CD4-positive, alpha-beta T cell treated with Interleukin-15 for 4 hours (primary cell): ENCODE measurements at regions not wholly inside any gene's neighbourhood (a gene's known extent, or its start where the extent isn't known, plus 50 kb on each side); places are given as distances from the start of the nearest gene placed in this dataset.

Experiments
- DNase-seq: peaks from one replicate; pipeline ENCODE4 v3.0.0-alpha.2; 2020; ENCODE audit warnings: low spot score

- no peak for DNase-seq
Measured at GRCh38 chr4:181431006-181431405, 812.2 kb upstream of the TENM3 start.

DNA sequence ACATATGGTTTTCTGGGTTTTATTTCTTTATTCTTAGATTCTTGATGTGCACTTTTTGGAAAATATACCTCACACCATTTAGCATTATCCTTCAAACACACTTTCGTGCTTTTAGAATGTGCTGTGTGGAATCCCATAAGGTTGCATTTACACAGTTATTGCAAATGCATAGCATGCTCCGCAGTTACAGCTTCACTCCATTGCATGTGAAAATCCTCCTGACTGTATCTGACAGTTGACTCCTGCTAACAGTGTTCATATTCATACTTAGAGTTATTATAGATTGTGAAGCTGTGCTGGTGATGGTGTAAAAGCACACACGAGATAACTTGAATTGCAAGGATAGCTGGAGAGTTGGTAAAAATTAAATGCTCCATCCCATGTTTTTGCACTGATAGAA lies 811.5 kb upstream of the TENM3 start:
- DNase-seq, result no peak

DNA sequence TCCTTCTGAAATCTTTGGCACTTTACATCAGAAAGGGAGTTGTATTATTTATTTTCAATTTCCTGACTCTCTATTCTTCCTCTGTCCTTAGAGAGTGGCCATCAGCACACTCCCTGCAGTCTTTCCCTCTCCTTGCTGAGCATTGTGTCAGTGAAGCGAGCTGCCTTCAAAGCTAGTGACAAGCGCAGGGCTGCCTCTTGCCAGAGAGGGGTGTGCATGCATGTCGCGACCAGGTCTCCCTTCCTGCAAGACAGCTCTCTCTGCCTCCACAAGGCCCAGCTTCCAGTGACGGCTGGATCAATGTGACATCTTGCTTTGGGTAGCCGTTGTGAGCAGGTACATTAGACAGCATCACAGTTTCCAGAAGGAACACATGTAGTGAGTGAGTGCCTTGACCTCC lies 810.9 kb upstream of the TENM3 start:
- no peak for DNase-seq

GRCh38 chr4:181437895-181438294 lies 805.3 kb upstream of the TENM3 start:
- no peak for DNase-seq

- DNase-seq, result no peak
Measured at GRCh38 chr4:181438641-181439040, 804.6 kb upstream of the TENM3 start.

- DNase-seq, result no peak
Measured at GRCh38 chr4:181443021-181443420, 800.2 kb upstream of the TENM3 start.

DNA sequence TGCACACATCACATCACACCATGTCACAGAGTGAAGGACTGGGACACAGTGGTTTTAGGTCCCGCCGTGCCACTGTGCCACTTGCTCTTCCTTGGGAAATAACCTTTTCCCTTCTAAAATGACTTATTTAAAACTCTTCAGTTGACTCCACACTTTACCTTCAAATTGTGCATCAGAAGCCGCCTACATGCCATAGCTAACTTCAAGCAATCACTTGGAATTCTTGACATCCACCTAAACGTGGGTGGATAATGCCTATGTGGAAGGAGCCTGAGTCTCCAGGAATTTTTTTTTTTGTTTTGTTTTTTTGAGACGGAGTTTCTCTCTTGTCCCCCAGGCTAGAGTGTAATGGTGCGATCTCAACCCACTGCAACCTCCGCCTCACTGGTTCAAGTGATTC lies 777.4 kb upstream of the TENM3 start:
- DNase-seq, result no peak

DNA sequence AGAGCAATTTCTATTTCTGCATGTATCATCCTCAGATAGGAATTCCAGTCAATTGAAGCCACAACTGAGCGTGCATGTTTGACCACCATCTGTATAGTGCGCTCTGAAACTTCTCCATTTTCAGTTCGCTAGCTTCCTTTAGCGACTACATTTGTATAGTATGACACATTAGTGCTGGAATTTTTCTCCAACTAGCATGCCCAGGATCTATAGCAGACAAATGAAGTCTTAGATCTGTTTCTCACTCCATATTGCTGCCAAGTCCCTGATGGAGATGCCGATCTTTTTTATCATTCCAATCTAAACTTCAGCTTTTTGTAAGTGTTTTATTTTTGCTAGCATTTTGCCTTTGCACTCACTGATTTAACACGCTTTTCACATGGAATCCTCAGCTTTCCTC lies 774.8 kb upstream of the TENM3 start:
- DNase-seq, result no peak

GRCh38 chr4:181470306-181470705 lies 772.9 kb upstream of the TENM3 start:
- DNase-seq, result no peak

GRCh38 chr4:181475359-181475758 lies 767.8 kb upstream of the TENM3 start:
- DNase-seq, result no peak

GRCh38 chr4:181475781-181476507 lies 767.3 kb upstream of the TENM3 start:
- DNase-seq, result no peak

DNA sequence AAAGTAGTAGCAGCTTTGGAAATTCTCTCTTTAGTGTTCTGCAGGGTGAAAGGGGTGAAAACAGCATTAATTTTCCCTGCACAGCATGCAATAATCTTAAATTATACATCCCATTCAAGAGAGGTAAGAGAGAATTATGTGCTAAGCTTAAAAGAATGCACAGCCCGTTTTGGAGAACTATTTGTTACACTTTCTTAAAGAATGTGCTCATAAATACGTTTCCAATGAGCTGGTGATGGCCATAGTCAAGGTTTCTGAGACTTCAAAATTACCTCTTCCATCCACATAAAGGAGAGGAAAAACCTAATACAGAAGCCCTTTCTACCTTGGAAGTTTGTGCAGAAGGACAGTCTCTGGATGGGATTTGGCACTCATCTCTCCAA lies 766.7 kb upstream of the TENM3 start:
- DNase-seq, result no peak

DNA sequence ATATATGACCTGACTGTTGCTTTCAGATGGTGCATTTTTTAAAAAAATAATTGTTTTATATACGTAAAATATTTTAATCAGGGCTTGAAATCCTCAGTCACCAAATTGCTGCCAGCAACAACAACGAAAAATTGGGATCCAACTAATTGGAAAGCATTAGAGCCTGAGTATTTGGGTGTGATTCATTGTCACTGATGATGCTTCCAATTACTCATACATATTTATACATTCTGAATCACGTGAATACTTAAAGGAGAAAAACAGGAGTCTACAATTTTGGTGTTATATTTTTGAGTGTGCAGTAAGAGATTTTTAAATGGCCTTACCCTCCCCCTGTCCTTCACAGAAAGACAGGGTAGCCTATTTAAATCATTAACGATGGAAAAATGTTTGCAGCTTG lies 765.6 kb upstream of the TENM3 start:
- DNase-seq, result no peak

GRCh38 chr4:181478656-181479055 lies 764.5 kb upstream of the TENM3 start:
- no peak for DNase-seq

DNA sequence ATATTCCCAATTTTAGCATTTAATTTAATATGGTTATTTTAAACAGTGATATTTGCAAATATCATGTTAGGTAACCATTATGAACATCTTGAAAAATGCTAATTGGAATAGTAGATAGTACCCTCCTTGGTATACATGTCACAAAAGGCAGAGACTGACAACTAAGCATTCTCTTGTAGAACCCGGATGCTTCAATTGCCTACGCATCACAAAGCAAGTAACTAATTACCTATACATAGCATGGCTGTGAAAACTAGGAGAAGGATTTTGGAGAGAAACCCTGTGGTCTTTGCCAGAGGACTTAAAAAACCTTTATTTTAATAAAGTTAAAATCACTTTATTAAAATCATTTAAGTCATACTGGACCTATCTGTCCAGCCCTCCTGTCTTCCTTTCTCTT lies 764.1 kb upstream of the TENM3 start:
- no peak for DNase-seq

DNA sequence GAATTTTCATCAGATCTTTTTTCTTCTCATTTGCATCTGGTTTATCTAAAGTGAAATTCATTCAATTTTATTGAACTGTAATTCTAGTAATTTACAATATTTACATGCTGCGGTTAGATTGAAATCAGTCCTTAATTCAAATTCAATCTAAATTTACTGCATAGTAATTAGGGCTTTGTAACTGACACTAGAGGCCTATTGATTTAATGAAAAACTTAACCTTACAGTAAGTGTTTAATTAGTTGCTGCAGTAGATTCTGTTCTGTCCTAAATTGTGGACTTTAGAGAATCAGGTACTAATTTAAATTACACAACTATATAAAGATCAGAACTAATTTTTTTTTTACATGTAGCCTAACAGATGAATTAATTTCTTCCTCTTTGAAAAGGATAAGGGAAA lies 758.8 kb upstream of the TENM3 start:
- DNase-seq, result no peak

DNA sequence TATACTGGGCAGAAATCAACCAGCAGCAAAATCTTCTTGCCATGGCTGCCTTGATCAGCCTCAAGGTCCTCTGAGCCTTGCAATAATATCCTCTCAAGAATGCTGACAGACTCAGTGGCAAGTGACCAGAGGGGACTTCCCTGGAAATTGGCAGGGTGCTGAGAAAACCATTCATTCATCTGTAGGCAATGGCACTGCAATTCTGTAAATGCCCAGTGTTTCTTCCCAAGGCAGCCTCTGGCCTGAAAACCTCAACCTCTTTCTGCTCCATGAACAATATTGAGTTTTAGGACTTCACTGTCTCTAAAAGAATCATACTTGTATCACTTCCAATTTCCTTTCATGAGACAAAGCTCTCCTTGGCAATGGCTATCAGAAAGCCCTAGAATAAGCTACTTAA lies 754.3 kb upstream of the TENM3 start:
- DNase-seq, result no peak

DNA sequence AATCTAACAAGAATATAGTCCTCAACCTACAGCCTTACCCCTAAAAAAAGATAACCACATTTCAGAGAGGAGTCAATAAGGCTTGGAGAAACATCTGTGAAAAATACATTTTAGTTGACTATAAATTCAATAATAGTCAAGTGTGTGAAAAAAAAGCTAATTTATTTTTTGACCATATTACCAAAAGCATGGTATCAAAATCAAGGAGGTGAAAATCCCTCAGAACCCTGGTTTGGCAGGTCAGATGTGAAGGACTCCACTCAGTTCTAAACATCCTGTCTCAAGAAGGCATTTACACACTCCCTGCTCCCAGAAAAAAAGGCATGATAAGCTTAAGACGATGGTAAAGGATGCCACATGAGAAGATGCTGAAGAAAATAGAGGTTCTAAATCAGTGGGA lies 745.1 kb upstream of the TENM3 start:
- no peak for DNase-seq

DNA sequence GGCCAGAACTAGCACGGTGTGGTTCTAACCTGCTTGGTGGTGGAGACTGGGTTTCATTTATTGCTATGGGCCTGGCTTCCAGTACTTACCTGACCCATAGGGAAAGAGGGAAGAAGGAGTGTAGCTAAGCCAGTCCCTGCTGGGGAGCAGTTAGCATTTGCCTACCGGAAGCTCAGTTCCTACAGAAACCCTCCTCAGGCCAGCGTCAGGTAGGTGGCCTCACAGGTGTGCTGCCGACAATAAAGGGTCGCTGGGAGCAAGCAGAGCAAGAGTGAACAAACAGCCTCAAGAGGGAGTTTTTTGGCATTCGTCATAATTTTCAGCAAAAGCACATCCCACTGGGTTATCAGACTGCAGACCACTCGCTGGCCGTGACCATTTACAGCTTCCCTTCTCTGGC lies 740.6 kb upstream of the TENM3 start:
- DNase-seq, result no peak

DNA sequence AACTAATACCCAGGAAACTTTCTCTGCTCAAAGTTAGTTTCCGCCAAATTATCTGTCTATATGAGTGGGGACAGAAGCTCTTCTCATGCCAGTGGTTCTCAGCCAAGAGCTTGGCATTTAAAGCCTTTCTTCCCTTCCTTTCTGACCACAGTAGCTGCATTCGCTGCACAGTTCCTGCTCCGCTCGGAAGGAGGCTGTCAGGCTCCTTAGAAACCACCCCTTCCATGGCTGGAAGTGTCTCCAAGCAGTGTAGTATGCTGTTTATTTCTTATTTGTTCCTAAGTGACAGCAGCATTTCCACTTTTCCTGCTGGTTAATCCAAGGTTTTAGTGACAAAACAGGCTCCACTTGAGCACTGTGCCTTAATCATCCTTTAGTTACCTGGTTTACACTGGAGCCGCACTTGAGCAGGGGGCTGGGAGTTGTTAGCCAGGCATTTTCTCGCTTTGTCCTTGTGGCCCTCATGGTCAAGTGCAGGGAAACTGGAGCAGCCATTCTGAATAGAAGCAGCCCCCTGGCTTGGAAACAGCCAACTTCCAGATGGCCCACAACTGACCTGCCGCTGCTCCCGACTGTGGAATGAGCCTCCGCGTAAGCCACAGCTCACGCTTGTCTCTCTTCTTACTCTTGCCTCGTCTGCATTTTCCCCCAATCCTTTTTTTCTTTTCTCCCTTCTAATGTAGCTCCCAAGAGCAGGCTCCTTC lies 739.4 kb upstream of the TENM3 start:
- DNase-seq, result no peak

DNA sequence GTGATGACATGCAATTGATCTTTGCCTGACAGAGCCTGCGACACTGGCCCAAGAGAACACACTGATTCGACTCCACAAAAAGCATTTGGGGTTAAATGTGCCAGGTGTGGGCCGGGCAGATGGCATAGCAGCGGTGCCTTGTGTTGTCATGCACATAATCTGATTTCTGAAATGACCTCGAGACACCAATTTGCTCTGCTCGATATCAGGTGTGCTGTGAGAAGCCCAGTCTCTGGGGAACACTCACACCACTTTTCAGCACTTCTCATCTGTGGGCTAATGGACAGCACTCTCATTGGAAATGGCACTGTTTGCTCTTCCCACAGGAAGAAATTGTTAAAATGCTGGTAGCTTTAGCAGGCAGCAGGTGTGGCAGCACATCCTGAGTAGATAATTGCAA lies 738.3 kb upstream of the TENM3 start:
- no peak for DNase-seq

DNA sequence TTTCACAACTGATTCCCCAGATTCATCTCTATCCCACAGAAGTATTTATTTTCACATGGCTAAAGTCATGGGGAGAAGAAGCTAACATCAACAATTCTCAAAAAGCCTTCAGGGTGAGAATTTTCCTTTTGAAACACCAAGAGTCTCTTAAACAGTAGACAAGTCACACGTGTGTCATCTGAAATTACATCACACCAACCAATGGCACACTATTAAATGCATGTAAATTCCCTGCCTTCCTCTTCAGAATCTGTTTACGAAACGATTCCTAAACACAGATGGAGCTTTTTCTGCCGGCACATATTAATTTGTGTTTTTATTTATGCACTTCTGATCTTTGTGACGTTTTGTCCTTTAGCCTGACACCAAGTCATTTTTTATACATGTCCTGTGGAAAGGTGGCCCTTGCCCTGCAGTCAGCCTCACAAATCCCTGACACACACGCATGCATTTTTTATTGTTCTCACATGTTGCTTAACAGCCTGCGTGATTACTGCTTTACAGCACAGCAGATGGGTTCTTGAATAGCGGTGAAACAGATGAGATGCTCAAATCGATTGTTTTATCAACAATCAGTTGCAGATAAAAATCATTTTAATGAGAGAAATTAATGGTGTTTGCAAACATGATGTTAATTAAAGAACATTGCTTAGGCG lies 735.9 kb upstream of the TENM3 start:
- no peak for DNase-seq

DNA sequence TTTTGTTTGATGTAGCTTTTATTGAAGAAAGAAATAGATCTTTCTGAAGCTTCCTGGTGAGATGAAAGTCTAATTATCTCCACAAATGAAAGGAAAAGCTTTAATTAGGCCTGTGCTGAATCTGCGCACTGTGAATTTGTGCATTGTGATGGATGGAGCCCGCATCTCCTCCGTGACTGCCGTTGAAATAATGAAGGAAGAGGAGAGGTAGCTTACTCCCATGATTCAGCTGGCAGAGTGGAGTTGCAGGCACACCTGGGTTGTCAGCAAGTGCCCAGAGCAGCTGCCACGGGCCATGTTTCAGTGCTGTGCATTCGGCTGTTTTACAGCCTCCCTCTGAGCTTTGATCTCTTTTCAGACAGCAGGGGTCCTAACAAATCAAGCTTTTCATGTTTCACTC lies 735.3 kb upstream of the TENM3 start:
- DNase-seq, result no peak

DNA sequence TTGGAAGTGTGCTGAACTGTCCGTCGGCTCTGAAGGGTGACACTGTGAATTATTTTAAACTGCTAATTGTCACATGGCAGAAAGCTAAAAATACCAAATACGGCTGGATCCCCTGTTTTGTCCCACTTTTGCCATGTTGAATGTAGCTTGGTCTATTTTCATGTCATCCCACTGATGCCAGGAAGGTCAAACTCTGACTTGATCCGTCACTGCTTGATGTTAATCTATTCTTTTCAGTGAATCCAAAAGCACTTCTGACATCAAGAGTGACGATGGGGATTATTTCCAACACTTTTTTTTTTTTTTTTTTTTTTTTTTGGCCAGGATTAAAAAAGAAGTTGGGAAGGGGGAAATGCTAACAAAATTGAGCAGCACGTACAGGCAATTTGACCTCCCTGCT lies 734.6 kb upstream of the TENM3 start:
- no peak for DNase-seq
